Thyroid gland (tissue), 4 donors: ENCODE measurements at regions not wholly inside any gene's neighbourhood (a gene's known extent, or its start where the extent isn't known, plus 50 kb on each side); places are given as distances from the start of the nearest gene placed in this dataset.

Experiments used
- DNase-seq, 2 donors: peaks; one replicate each; pipeline ENCODE4 v3.0.0-alpha.2; 2019
- H3K27ac ChIP-seq, 3 donors: fragments of 200-600 bp; sonication (generic); 1 replicate in 2 of 3; 2 replicates in 1 of 3; pipeline ENCODE4 v1.5.1; 2016 to 2019; ENCODE audit warnings: mild to moderate bottlenecking in 1 of 3, moderate library complexity in 1 of 3
- H3K27me3 ChIP-seq: fragments of 200-600 bp; sonication (generic); one replicate; pipeline ENCODE4 v1.5.1; 2019
- H3K36me3 ChIP-seq, 2 donors: fragments of 200-600 bp; sonication (generic); one replicate each; pipeline ENCODE4 v1.5.1; 2016 to 2019
- H3K4me1 ChIP-seq, 2 donors: fragments of 200-600 bp; sonication (generic); one replicate each; pipeline ENCODE4 v1.5.1; 2017 to 2019
- H3K4me3 ChIP-seq, 3 donors: fragments of 200-600 bp; sonication (generic); replicated peaks in 1 of 3; 1 replicate in 2 of 3; 2 replicates in 1 of 3; pipeline ENCODE4 v1.5.1; 2016; ENCODE audit warnings: mild to moderate bottlenecking in 1 of 3
- H3K9me3 ChIP-seq: fragments of 200-600 bp; sonication (generic); one replicate; pipeline ENCODE4 v1.5.1; 2017
- POLR2A ChIP-seq, 2 donors: fragments of 450-650 bp; IDR thresholded peaks; one replicate each; pipeline ENCODE4 v1.6.1; 2017; ENCODE audit warnings: antibody characterized with exemption in 2 of 2, mild to moderate bottlenecking in 2 of 2, moderate library complexity in 1 of 2
- WGBS, 2 donors: methylation state at CpG; one replicate each; pipeline ENCODE4 v1.1.5; 2017; 5-methylcytosine and 5-hydroxymethylcytosine counted together
- intact Hi-C: fragments of 100-400 bp; cut with DNase I; formaldehyde crosslinking; loops from one replicate; pipeline ENCODE4 v1.15.1; 2023
- TF ChIP-seq, protein P1 (sequence below), 6 experiments: fragments of 200-600 bp in 3 of 6; fragments of 450-650 bp in 3 of 6; sonication (generic) in 3 of 6; IDR thresholded peaks; one replicate each; pipeline ENCODE4 v1.5.1; 2016 to 2019; ENCODE audit warnings: antibody characterized with exemption in 6 of 6, mild to moderate bottlenecking in 2 of 6, inconsistent platforms in 1 of 6, moderate library complexity in 1 of 6

DNA sequence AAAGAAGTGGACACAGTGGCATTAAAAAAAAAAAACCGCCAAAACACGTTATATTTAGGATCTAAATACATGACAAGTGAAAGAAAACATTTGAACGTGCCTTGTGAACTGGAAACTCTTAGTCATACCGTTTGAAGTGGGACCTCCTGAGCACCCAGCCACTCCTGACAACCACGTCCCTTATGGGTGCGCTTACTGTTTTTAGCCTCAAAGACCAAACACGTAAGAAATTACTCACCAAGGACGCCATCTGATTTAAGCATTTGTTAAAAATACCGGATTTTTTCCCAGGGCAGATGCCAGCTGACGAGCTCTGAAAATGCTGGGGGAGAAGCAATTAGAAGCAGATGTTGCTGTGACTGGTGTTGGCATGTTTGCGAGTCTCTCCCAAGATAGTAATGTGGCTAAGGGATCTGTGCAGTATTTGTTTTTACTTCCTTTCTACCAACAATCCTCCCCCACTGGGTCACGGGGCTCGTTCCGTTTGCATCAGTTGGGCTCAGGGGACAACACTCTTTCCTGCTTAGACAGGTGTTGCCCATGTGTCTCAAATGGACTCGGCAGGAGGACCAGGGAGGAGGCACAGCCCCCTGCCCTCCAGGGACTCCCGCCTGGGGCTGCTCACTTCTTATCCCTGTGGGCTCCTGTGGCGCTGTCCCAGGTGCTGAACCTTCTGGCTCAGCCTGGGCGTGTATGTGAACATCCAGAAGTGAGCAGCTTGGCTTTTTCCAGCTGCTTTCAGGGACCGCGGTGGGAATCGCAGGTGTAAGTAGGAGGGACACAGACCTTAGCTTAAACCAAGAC lies 101.0 kb downstream of the BEGAIN start:
- Histone ChIP-seq H3K27me3 (no peaks in the 10 kb centered on the region), H3K27ac (no peak overlapping the region), H3K9me3 (no peaks in the 10 kb centered on the region), H3K36me3 (no peaks in the 10 kb centered on the region), H3K4me1 (peaks cover 5 to 11% of the 10 kb centered on the region in 2 donors), H3K4me3 (no peak overlapping the region)
- TF ChIP-seq, protein P1, sequence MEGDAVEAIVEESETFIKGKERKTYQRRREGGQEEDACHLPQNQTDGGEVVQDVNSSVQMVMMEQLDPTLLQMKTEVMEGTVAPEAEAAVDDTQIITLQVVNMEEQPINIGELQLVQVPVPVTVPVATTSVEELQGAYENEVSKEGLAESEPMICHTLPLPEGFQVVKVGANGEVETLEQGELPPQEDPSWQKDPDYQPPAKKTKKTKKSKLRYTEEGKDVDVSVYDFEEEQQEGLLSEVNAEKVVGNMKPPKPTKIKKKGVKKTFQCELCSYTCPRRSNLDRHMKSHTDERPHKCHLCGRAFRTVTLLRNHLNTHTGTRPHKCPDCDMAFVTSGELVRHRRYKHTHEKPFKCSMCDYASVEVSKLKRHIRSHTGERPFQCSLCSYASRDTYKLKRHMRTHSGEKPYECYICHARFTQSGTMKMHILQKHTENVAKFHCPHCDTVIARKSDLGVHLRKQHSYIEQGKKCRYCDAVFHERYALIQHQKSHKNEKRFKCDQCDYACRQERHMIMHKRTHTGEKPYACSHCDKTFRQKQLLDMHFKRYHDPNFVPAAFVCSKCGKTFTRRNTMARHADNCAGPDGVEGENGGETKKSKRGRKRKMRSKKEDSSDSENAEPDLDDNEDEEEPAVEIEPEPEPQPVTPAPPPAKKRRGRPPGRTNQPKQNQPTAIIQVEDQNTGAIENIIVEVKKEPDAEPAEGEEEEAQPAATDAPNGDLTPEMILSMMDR (IDR thresholded peaks at IDR 0.05) = no peak
- TF ChIP-seq POLR2A (IDR thresholded peaks at IDR 0.05) = no peak
- intact Hi-C loops = no loop called here
- WGBS, 2 donors = 38 to 43% methylated on average over 21 of the region's 21 CpGs
- DNase-seq = peak; percentile 54 to 83
